Calu3 (cell line): ENCODE measurements at regions not wholly inside any gene's neighbourhood (a gene's known extent, or its start where the extent isn't known, plus 50 kb on each side); places are given as distances from the start of the nearest gene placed in this dataset.
"Not testable (repeated sequence)": the region's sequence is repeated elsewhere in the genome, so short reads cannot be mapped to it uniquely, and the experiment has no call there.

Experiments used
- BruUV-seq: library from RNA; stranded (reverse); fragments of 400-500 nt; replicated peaks from 2 replicates; lab custom pipeline; 2021; lab: Mats Ljungman, UMichigan
- CTCF ChIA-PET: fragments of 300-600 bp; sonication (Branson Sonifier 250); formaldehyde crosslinking; loops from one replicate; lab custom pipeline; 2022; ENCODE audit warnings: antibody characterized with exemption; lab: Charles Lee
- DNase-seq: peaks from one replicate; pipeline ENCODE4 v3.0.0; 2022
- H3K27ac Mint-ChIP-seq: one replicate; pipeline ENCODE4 v1.8.0; 2022; ENCODE audit warnings: mixed read lengths; ENCODE audit not compliant: unreplicated experiment
- H3K27me3 Mint-ChIP-seq: one replicate; pipeline ENCODE4 v1.8.0; 2022; ENCODE audit warnings: mixed read lengths; ENCODE audit not compliant: unreplicated experiment
- H3K36me3 Mint-ChIP-seq: one replicate; pipeline ENCODE4 v1.8.0; 2022; ENCODE audit warnings: mild to moderate bottlenecking, moderate library complexity, mixed read lengths; ENCODE audit not compliant: insufficient read depth, unreplicated experiment
- H3K4me1 Mint-ChIP-seq: one replicate; pipeline ENCODE4 v1.8.0; 2022; ENCODE audit warnings: mild to moderate bottlenecking, low read depth, mixed read lengths; ENCODE audit not compliant: unreplicated experiment
- H3K4me3 Mint-ChIP-seq: one replicate; pipeline ENCODE4 v1.8.0; 2022; ENCODE audit warnings: mild to moderate bottlenecking, low read depth, moderate library complexity, mixed read lengths; ENCODE audit not compliant: unreplicated experiment
- H3K9me3 Mint-ChIP-seq: one replicate; pipeline ENCODE4 v1.8.0; 2022; ENCODE audit warnings: low read depth, mixed read lengths; ENCODE audit not compliant: unreplicated experiment
- intact Hi-C: fragments of 100-400 bp; cut with micrococcal nuclease; formaldehyde crosslinking; loops from one replicate; pipeline ENCODE4 v1.10.0; 2022; ENCODE audit not compliant: unreplicated experiment
- TF ChIP-seq, protein P1 (sequence below): fragments of 200-600 bp; IDR thresholded peaks from one replicate; pipeline ENCODE4 v1.8.0; 2022; ENCODE audit warnings: antibody characterized with exemption; ENCODE audit not compliant: unreplicated experiment

DNA sequence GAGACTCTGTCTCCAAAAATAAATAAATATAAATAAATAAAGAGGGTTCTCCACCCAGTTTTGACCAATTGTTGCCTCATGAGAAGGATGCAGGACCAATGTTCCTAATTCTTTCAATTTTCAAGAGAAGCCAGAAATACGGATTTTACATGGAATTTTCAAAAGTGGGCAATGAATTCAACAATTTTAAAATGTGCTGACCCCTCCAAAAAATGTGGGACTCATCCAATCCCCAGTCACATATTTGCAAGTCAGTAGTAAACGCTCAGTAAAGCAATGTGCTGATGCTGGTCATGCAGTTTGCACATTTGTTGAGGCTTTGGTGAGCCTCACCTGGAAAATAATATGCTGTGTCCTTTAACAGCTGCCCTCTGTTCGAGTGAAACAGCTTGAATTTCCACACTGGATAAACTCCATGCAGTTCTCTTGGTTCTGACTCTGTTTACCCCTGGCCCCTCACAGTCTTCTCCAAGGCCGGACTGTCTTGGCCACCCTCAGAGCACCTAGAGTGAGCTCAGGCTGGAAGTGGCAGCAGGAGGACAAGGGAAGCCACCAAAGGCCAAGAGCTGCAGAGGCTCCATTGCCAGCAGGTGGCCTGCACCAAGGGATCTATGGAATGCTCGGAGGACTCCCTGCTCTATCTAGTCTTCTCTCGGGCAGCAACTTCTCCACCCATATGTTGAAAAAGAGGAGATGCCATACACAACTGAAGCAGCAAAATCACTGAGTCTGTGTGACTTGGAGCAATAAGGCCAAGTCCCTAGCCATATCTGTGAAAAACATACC, 246.8 kb downstream of the UACA start:
- CTCF ChIA-PET: interaction anchor here (0.6 kb wide), 1 partner anchor 13 kb away, joined by 3 read pairs; no protein-coding TSS in a partner anchor
- Mint-ChIP-seq H3K4me3 (no peak overlapping the region), H3K27ac (no peak overlapping the region), H3K9me3 (no peaks in the 10 kb centered on the region), H3K4me1 (peaks cover 25% of the 10 kb centered on the region), H3K36me3 (no peaks in the 10 kb centered on the region), H3K27me3 (no peaks in the 10 kb centered on the region)
- TF ChIP-seq, protein P1, sequence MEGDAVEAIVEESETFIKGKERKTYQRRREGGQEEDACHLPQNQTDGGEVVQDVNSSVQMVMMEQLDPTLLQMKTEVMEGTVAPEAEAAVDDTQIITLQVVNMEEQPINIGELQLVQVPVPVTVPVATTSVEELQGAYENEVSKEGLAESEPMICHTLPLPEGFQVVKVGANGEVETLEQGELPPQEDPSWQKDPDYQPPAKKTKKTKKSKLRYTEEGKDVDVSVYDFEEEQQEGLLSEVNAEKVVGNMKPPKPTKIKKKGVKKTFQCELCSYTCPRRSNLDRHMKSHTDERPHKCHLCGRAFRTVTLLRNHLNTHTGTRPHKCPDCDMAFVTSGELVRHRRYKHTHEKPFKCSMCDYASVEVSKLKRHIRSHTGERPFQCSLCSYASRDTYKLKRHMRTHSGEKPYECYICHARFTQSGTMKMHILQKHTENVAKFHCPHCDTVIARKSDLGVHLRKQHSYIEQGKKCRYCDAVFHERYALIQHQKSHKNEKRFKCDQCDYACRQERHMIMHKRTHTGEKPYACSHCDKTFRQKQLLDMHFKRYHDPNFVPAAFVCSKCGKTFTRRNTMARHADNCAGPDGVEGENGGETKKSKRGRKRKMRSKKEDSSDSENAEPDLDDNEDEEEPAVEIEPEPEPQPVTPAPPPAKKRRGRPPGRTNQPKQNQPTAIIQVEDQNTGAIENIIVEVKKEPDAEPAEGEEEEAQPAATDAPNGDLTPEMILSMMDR: no peak
- no TSS peak for BruUV-seq
- intact Hi-C loops: no loop called here
- DNase-seq: no peak

DNA sequence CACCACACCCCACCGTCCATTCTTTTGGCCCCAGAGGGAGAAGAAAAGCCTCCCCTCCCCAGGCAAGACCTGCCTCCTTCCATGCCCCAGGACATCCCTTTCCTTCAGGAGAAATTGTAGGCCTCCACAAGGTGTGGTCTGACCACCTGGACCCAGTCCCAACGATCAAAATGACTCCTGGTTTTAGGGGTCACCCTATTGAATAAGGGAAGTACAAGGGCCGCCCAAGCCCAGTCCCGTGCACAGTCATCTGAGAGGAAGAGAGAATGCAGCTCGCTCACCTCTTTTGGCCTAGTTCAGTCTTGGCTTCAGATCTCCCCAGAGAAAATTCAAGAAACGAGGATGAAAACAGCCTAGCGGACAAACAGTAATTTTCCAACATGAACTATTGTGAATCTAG, 249.1 kb downstream of the UACA start:
- no peak for DNase-seq
- Mint-ChIP-seq H3K4me3 (no peak overlapping the region), H3K27me3 (no peaks in the 10 kb centered on the region), H3K4me1 (peaks cover 30% of the 10 kb centered on the region), H3K27ac (no peak overlapping the region), H3K36me3 (peaks cover 6% of the 10 kb centered on the region), H3K9me3 (no peaks in the 10 kb centered on the region)
- TF ChIP-seq, protein P1: no peak
- CTCF ChIA-PET: interaction anchor here (1.0 to 1.1 kb wide), 2 partner anchors 39 to 81 kb away, joined by 3 to 4 read pairs; no protein-coding TSS in a partner anchor
- intact Hi-C loops: loop anchor here (1.0 kb wide), 1 partner anchor 81 kb away; no protein-coding TSS in a partner anchor
- no TSS peak for BruUV-seq

DNA sequence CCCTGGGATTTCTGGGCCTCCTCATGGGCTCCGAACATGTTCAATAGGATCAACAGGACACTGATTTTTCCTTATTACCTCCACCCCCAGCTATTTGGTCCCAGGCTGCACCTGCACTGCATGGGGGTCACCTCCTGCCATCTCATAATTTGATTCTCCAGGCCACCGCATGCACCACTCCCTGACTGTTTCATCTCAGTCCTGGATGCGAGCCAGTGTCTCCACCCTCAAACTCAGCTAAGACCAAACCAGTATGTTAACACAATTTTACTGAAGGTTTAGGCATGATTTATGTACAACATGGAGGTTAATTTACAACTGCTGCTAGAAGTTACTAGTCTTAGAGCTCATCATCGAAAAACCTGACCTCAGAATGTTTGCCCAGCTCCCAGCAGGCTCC, 249.5 kb downstream of the UACA start:
- Mint-ChIP-seq H3K36me3 (peaks cover 9% of the 10 kb centered on the region), H3K4me1 (peaks cover 34% of the 10 kb centered on the region), H3K27me3 (no peaks in the 10 kb centered on the region), H3K4me3 (no peak overlapping the region), H3K27ac (no peak overlapping the region), H3K9me3 (no peaks in the 10 kb centered on the region)
- BruUV-seq: no TSS peak
- intact Hi-C loops: loop anchor here (1.0 kb wide), 1 partner anchor 81 kb away; no protein-coding TSS in a partner anchor
- CTCF ChIA-PET: interaction anchor here (1.0 to 1.1 kb wide), 2 partner anchors 39 to 81 kb away, joined by 3 to 4 read pairs; no protein-coding TSS in a partner anchor
- TF ChIP-seq, protein P1: no peak
- DNase-seq: no peak

DNA sequence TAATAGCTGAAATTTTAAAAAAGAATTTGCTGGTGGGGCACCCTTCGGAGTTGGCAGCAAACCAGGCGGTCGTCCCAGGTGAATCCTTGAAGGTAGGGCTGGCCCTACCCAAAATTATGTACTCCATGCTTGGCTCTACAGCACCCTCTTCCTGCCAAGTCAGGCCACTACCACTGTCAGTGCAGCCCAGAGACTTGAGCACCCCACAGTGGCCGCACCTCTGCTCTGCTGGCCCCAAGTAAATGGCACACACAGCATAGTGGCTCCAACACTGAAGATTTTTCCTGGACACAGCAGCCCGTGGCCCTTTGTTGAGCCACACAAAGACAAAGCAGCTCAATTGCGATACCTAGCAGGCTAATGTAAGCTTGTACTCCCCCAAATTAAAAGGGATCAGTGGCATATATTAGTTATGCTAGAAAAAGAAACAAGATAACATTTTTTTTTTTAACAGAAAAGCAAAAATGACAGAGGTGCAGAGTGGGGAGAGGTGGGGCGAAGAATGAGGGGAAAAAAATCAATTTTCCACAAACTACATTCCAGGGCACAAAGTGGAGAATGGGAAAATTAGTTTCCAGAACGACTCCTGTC, 250.5 kb downstream of the UACA start:
- Mint-ChIP-seq H3K4me1 (peaks cover 44% of the 10 kb centered on the region), H3K4me3 (no peak overlapping the region), H3K27me3 (no peaks in the 10 kb centered on the region), H3K36me3 (peaks cover 19% of the 10 kb centered on the region), H3K27ac (no peak overlapping the region), H3K9me3 (no peaks in the 10 kb centered on the region)
- peak; percentile 75 for DNase-seq
- CTCF ChIA-PET: interaction anchor here (0.9 to 1.0 kb wide), 2 partner anchors 30 to 80 kb away, joined by 3 read pairs; no protein-coding TSS in a partner anchor
- BruUV-seq: no TSS peak
- intact Hi-C loops: no loop called here
- TF ChIP-seq, protein P1: peak; percentile 89

DNA sequence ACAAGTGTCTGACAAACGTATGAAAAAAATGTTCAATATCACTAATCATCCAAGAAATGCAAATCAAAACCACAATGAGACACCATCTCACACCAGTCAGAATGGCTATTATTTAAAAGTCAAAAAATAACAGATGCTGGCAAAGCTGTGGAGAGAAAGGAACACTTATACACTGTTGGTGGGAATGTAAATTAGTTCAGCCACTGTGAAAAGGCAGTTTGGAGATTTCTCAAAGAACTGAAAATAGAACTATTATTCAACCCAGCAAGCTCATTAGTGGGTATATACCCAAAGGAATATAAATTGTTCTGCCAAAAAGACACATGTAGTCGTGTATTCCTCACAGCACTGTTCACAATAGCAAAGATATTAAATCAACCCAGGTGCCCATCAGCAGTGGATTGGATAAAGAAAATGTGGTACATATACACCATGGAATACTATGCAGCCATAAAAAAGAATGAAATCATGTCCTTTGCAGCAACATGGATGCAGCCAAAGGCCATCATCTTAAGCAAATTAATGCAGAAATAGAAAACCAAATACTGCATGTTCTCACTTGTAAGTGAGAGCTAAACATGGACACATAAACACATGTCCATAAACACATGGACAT, 251.3 kb downstream of the UACA start:
- peaks cover 27% of the 10 kb centered on the region for H3K36me3 Mint-ChIP-seq
- H3K27me3 Mint-ChIP-seq, intact Hi-C loops, BruUV-seq, H3K4me3 Mint-ChIP-seq, DNase-seq, H3K27ac Mint-ChIP-seq, H3K9me3 Mint-ChIP-seq: not testable (repeated sequence)
- CTCF ChIA-PET: interaction anchor here (0.6 to 1.0 kb wide), 2 partner anchors 29 to 78 kb away, joined by 3 to 5 read pairs; no protein-coding TSS in a partner anchor
- peaks cover 45% of the 10 kb centered on the region for H3K4me1 Mint-ChIP-seq
